Testis (tissue), 2 donors: ENCODE measurements at regions not wholly inside any gene's neighbourhood (a gene's known extent, or its start where the extent isn't known, plus 50 kb on each side); places are given as distances from the start of the nearest gene placed in this dataset.

Experiments
- DNase-seq: peaks from one replicate; pipeline ENCODE4 v3.0.0-alpha.2; 2019
- H3K27ac ChIP-seq, 2 donors: fragments of 200-600 bp; sonication (generic); one replicate each; pipeline ENCODE4 v1.5.1; 2019
- H3K27me3 ChIP-seq: fragments of 200-600 bp; sonication (generic); one replicate; pipeline ENCODE4 v1.5.1; 2019
- H3K36me3 ChIP-seq: fragments of 200-600 bp; sonication (generic); one replicate; pipeline ENCODE4 v1.5.1; 2017; ENCODE audit warnings: low read depth; ENCODE audit errors: missing control alignments
- H3K4me1 ChIP-seq: fragments of 200-600 bp; sonication (generic); one replicate; pipeline ENCODE4 v1.5.1; 2019
- H3K4me3 ChIP-seq, 2 donors: fragments of 200-600 bp; sonication (generic); one replicate each; pipeline ENCODE4 v1.5.1; 2017 to 2019
- H3K9me3 ChIP-seq: fragments of 200-600 bp; sonication (generic); one replicate; pipeline ENCODE4 v1.5.1; 2017
- CTCF ChIP-seq, 3 experiments: fragments of 450-650 bp in 2 of 3; fragments of 200-600 bp in 1 of 3; sonication (generic) in 1 of 3; IDR thresholded peaks; one replicate each; pipeline ENCODE4 v1.5.1; 2016 to 2019; ENCODE audit warnings: antibody characterized with exemption in 3 of 3, mild to moderate bottlenecking in 2 of 3, moderate library complexity in 1 of 3
- POLR2A ChIP-seq: fragments of 450-650 bp; IDR thresholded peaks from one replicate; pipeline ENCODE4 v1.6.1; 2017; ENCODE audit warnings: antibody characterized with exemption, mild to moderate bottlenecking, moderate library complexity
- WGBS, 2 donors: methylation state at CpG; one replicate each; pipeline ENCODE4 v1.1.5; 2018; 5-methylcytosine and 5-hydroxymethylcytosine counted together
- intact Hi-C: fragments of 100-400 bp; cut with DNase I; formaldehyde crosslinking; loops from one replicate; pipeline ENCODE4 v1.15.1; 2023; ENCODE audit warnings: low total_unique reads

- Histone ChIP-seq H3K9me3 (no peaks in the 10 kb centered on the region), H3K36me3 (no peaks in the 10 kb centered on the region), H3K27ac (no peak overlapping the region), H3K27me3 (no peaks in the 10 kb centered on the region), H3K4me3 (no peak overlapping the region), H3K4me1 (no peaks in the 10 kb centered on the region)
- no peak for TF ChIP-seq POLR2A
- no peak for TF ChIP-seq CTCF (IDR thresholded peaks at IDR 0.05)
- 58 to 59% methylated on average over 4 of the region's 4 CpGs for WGBS, 2 donors
- DNase-seq: no peak
- intact Hi-C loops: no loop called here
These were observed 443.7 kb downstream of the GLRX3 start for GRCh38 chr10:130579913-130580312.

GRCh38 chr10:130580975-130581374 lies 444.8 kb downstream of the GLRX3 start:
- no peak for DNase-seq
- TF ChIP-seq CTCF (IDR thresholded peaks at IDR 0.05) (no peak), POLR2A (no peak)
- Histone ChIP-seq H3K27ac (no peak overlapping the region), H3K27me3 (no peaks in the 10 kb centered on the region), H3K4me3 (no peak overlapping the region), H3K4me1 (no peaks in the 10 kb centered on the region), H3K9me3 (no peaks in the 10 kb centered on the region), H3K36me3 (no peaks in the 10 kb centered on the region)
- WGBS, 2 donors: 87 to 100% methylated on average over 3 to 5 of the region's 5 CpGs
- intact Hi-C loops: no loop called here

GRCh38 chr10:130587718-130588117 lies 451.5 kb downstream of the GLRX3 start:
- no peak overlapping the region for H3K4me3 ChIP-seq
- H3K36me3 ChIP-seq: no peaks in the 10 kb centered on the region
- H3K27ac ChIP-seq: no peak overlapping the region
- no peaks in the 10 kb centered on the region for H3K4me1 ChIP-seq
- intact Hi-C loops: no loop called here
- no peak for DNase-seq
- TF ChIP-seq CTCF (IDR thresholded peaks at IDR 0.05): no peak
- no peak for TF ChIP-seq POLR2A
- no peaks in the 10 kb centered on the region for H3K27me3 ChIP-seq
- no peaks in the 10 kb centered on the region for H3K9me3 ChIP-seq
- 84 to 96% methylated on average over 4 of the region's 4 CpGs for WGBS, 2 donors

- H3K4me1 ChIP-seq: no peaks in the 10 kb centered on the region
- no peaks in the 10 kb centered on the region for H3K9me3 ChIP-seq
- DNase-seq: no peak
- H3K36me3 ChIP-seq: no peaks in the 10 kb centered on the region
- intact Hi-C loops: no loop called here
- no peak overlapping the region for H3K4me3 ChIP-seq
- H3K27ac ChIP-seq: no peak overlapping the region
- TF ChIP-seq CTCF (IDR thresholded peaks at IDR 0.05): no peak
- TF ChIP-seq POLR2A: no peak
- whole genome bisulfite sequencing, 2 donors: 23 to 42% methylated on average over 9 of the region's 9 CpGs
- H3K27me3 ChIP-seq: no peaks in the 10 kb centered on the region
These were observed 469.8 kb downstream of the GLRX3 start for GRCh38 chr10:130606001-130606405.

GRCh38 chr10:130607366-130607765 lies 471.2 kb downstream of the GLRX3 start:
- H3K27ac ChIP-seq: no peak overlapping the region
- H3K9me3 ChIP-seq: no peaks in the 10 kb centered on the region
- DNase-seq: no peak
- H3K27me3 ChIP-seq: no peaks in the 10 kb centered on the region
- H3K36me3 ChIP-seq: no peaks in the 10 kb centered on the region
- TF ChIP-seq POLR2A: no peak
- TF ChIP-seq CTCF (IDR thresholded peaks at IDR 0.05): no peak
- 83 to 91% methylated on average over 9 of the region's 9 CpGs for WGBS, 2 donors
- no peak overlapping the region for H3K4me3 ChIP-seq
- intact Hi-C loops: no loop called here
- H3K4me1 ChIP-seq: no peaks in the 10 kb centered on the region
